ENCODE measurements at regions not wholly inside any gene's neighbourhood (a gene's known extent, or its start where the extent isn't known, plus 50 kb on each side); places are given as distances from the start of the nearest gene placed in this dataset.

- Histone ChIP-seq H3K4me1 (peaks cover 29% of the 10 kb centered on the region), H3K27ac (no peak overlapping the region)
- intact Hi-C loops (cut with DNase I), result no loop called here
These were observed 130.6 kb downstream of the MRPS6 start for GRCh38 chr21:34203851-34204420.

GRCh38 chr21:34204481-34205439 lies 131.4 kb downstream of the MRPS6 start:
- no peaks in the 10 kb centered on the region for H3K9me3 ChIP-seq
- intact Hi-C loops (cut with DNase I), result no loop called here
- H3K27me3 ChIP-seq (ENCODE audit: low read depth), result no peaks in the 10 kb centered on the region
- H3K4me1 ChIP-seq, result peaks cover 21% of the 10 kb centered on the region
- H3K36me3 ChIP-seq, result no peaks in the 10 kb centered on the region
- no peak for TF ChIP-seq CTCF (IDR thresholded peaks at IDR 0.05)
- DNase-seq (no peak), ATAC-seq (no peak)
- no peak overlapping the region for H3K27ac ChIP-seq
- H3K4me3 ChIP-seq, result no peak overlapping the region

More at GRCh38 chr21:34203851-34204420, 130.6 kb downstream of the MRPS6 start:
- DNase-seq (no peak), ATAC-seq (no peak)
- Histone ChIP-seq H3K9me3 (no peaks in the 10 kb centered on the region), H3K36me3 (no peaks in the 10 kb centered on the region), H3K27me3 (ENCODE audit: low read depth) (no peaks in the 10 kb centered on the region), H3K4me3 (no peak overlapping the region)
- TF ChIP-seq CTCF (IDR thresholded peaks at IDR 0.05), result no peak

GRCh38 chr21:34205811-34206571 lies 132.6 kb downstream of the MRPS6 start:
- TF ChIP-seq CTCF (IDR thresholded peaks at IDR 0.05), result no peak
- ATAC-seq (no peak), DNase-seq (no peak)
- no peak overlapping the region for H3K4me3 ChIP-seq
- no peaks in the 10 kb centered on the region for H3K27me3 ChIP-seq (ENCODE audit: low read depth)
- intact Hi-C loops (cut with DNase I), result no loop called here
- H3K27ac ChIP-seq, result no peak overlapping the region
- peaks cover 19% of the 10 kb centered on the region for H3K4me1 ChIP-seq
- H3K36me3 ChIP-seq, result no peaks in the 10 kb centered on the region
- H3K9me3 ChIP-seq, result no peaks in the 10 kb centered on the region

- no peak overlapping the region for H3K27ac ChIP-seq
- intact Hi-C loops (cut with DNase I), result no loop called here
- no peaks in the 10 kb centered on the region for H3K4me1 ChIP-seq
- H3K9me3 ChIP-seq, result peaks cover 7% of the 10 kb centered on the region
- no peak for ATAC-seq
- no peak for TF ChIP-seq CTCF (IDR thresholded peaks at IDR 0.05)
- H3K27me3 ChIP-seq (ENCODE audit: low read depth), result no peaks in the 10 kb centered on the region
- no peaks in the 10 kb centered on the region for H3K36me3 ChIP-seq
- DNase-seq, result no peak
- no peak overlapping the region for H3K4me3 ChIP-seq
These were observed 140.6 kb downstream of the MRPS6 start for GRCh38 chr21:34213959-34214358.

- Histone ChIP-seq H3K9me3 (peaks cover 7% of the 10 kb centered on the region), H3K27me3 (ENCODE audit: low read depth) (no peaks in the 10 kb centered on the region), H3K4me1 (no peaks in the 10 kb centered on the region), H3K4me3 (no peak overlapping the region), H3K27ac (no peak overlapping the region), H3K36me3 (no peaks in the 10 kb centered on the region)
- ATAC-seq (no peak), DNase-seq (no peak)
- intact Hi-C loops (cut with DNase I), result no loop called here
- no peak for TF ChIP-seq CTCF (IDR thresholded peaks at IDR 0.05)
These were observed 142.1 kb downstream of the MRPS6 start for GRCh38 chr21:34215501-34215900.

Data from lower lobe of right lung (tissue), 2 donors.